NCI-H1048 (cell line): ENCODE measurements at regions not wholly inside any gene's neighbourhood (a gene's known extent, or its start where the extent isn't known, plus 50 kb on each side); places are given as distances from the start of the nearest gene placed in this dataset.

ENCODE experiments used
- DNase-seq: peaks from one replicate; lab custom pipeline; 2025; lab: John Stamatoyannopoulos, UW

DNA sequence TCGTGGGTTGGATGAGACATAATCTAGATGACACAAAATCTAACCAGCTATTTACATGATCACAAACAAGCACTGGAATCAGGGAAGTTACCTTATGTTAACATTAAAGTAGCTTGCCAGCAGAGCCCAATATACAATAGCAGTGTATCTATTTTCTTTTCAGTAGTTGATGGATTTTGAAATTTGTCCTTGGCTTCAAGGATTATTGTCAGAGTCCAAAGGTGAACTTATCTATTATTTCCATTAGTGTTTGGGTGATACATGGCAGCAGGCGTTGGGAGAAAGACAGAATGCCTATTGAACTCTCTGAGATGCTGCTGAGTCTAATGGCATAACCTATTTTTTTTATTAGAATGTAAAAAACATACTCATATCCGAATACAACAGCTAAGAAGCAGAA, 223.2 kb upstream of the ACTBL2 start:
- DNase-seq, result no peak

DNA sequence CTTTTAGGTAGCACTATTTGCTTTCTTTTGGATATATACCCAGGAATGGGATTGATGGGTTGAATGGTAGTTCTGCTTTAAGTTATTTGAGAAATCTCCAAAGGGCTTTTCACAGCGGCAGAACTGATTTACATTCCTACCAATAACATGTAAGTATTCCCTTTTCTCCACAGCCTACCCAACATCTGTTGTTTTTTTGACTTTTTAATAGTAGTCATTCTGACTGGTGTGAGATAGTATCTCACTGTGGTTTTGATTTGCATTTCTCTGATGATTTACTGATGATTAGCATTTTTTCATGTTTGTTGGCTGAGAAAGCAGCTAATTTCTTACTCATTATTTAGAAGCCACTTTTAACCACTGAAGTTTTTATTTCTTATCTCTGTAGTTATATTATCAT, 221.1 kb upstream of the ACTBL2 start:
- no peak for DNase-seq

DNA sequence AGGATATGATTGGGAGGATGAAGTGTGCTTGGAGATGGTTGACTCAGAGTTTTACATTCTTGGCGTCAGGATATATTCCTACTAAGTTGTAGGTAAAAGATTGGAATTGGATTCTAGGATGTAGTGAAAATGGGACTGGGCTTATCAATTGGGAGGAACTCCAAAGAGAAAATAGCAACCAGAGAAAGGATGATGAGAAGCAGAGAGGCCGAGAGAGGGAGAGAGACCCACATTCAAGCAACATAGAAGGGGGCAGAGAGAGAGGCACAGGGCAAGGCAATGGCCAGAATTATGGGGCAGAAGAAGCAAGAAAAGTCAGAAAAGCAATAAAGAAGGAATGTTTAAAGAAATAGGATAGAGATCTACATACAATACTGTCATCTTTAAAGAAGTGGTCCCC, 217.9 kb upstream of the ACTBL2 start:
- no peak for DNase-seq

DNA sequence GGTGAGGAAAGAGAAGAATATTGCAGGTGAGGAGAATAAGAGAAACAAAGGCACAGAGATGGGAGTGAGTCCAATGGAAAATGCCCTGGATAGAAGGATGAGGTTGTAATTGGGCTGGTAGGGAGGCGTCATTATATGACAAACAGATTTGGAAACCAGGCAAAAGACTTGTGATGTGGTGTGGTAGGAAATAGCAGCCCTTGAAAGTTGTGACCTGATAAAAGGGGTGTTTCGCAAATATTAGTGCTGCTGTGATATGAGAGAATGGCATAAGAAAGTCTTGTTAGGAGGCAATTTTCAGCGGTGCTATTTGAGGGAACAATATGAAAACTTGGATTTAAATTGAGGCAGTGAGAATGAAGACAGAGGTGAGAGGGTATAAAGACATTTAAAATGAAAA, 217.5 kb upstream of the ACTBL2 start:
- no peak for DNase-seq

DNA sequence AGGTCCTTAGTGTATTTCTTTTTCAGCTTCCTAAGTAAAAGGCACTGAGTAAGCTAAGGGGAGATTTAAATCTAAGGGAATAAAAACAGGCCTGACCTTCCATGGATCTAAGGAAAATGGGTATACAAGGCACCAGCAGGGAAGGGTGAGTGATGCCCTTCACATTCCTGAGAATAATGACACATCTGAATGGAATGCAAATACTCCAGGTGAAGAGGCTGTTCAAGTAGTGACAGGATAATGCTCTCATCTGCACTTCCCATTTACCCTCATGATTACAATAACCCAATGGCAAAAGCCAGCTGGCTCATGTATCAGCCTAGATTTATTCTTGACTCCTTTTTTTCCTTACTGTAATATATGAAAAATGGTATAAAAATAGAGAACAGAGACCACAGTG, 216.2 kb upstream of the ACTBL2 start:
- DNase-seq, result no peak

DNA sequence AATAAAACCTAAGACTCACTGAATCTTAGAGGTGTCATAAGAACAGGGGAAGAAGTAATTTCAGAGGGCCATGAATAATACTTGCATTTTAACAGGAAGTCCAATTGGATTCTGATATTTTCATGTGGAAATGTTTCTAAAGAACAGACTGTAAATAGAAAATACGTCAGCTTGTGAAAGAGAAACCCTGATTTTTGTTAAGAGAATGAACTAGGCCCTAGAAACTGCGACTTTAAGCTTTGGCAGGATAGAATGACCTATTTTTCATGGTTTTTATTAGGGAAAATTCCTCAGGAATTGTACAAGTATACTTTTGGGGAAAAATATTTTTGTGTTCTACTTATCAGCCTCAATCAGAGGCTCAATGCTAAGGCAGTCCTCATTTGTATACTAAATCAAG, 215.5 kb upstream of the ACTBL2 start:
- no peak for DNase-seq

DNA sequence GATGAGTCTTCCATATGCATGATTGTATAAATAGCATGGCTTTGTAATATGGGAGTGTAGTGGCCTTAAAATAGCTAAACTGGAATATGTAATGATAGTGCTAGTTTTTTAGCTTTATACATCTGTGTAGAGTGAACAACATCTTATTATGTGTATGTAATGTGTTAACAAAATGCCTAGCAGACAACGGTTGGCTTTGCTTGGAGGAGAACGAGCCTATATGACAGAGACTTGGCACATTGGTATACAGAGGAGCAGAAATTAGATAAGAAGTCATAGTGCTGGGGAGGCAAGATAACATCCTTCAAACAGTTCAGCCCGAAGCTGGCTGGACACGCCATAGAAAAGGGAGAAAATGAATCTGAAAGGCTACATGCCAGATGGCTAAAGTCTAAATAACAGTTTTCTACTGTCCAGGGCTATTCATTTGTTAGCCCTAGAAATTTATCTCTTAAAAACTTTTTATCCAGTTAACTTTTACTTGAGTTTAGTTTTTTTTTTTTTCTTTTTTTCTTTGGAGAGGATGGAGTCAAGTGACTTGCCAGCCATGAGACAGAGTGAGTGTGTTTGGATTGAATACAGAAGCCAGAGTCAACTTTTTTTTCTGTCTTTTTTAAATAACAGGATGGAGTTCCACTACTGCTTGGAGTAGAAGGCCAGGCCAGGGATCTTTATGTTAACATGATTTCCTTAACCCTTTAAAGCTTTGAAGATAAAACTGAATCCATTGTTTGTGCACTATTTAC, 214.4 kb upstream of the ACTBL2 start:
- no peak for DNase-seq

DNA sequence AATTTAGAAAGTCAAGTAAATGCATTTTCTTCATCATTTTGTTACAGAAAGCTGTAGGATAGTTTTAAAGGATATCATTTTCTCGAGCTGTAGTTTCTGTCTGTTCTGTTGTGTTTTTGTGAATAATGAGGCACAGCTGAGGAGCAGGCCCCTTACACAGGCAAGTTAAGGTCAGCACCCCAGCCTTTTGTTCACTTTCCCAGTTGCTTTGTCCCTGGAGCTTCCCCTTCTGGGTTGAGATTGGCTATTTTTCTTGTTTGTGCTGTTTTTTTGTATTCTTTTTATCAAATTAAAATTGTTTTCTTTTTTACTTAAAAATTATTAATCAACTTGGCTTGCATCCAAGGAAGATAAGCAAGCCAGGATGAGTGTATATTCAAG, 213.8 kb upstream of the ACTBL2 start:
- no peak for DNase-seq

DNA sequence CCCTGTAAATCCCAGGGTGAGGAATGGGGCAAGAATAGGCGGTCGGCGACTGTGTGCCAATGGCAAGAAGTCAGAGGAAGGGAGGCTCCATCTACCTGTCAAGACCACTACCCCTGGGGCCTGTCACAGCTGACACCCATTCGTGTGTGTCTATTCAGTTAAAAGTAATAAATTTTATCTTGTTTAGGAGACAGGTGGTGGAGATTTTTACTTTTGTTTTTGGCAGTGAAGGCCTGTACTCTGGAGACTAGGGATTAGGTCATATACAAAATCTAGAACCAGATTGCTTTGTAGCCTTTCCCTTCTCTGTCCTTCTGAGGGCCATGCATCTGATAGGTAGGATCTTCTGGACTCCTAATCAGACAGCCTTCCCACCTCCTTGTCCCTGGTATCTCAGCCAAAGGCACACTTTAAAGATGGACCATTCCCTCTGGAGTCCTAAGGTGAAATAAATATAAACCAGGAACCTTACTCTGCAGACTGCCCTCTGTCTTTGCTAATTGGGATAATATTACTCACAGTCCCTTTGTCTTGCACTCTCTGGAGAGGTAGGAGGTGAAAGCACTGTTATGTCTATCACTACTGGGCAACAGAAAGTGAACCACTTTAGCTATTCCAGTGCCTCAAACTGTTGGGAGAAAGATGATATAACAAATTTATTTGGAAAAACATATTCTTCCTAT, 213.2 kb upstream of the ACTBL2 start:
- DNase-seq, result no peak

DNA sequence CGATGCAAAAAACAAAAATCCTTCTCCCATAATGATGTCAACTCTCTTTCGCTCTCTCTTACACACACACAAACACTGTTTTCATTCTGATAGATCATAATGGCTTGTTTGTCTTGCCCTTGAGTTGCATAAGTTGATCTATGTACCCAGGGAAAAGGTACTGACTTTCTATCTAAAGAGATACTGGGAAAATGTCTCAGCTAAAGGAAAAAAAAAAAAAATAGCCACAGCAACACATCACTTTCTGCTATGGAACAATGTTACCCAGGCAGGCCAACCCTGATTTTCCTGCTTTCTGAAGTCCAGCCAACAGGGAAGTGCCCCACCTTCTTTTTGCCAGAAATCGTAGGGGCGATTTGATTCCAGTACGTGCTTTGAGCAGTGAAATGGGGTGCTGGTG, 212.6 kb upstream of the ACTBL2 start:
- no peak for DNase-seq

DNA sequence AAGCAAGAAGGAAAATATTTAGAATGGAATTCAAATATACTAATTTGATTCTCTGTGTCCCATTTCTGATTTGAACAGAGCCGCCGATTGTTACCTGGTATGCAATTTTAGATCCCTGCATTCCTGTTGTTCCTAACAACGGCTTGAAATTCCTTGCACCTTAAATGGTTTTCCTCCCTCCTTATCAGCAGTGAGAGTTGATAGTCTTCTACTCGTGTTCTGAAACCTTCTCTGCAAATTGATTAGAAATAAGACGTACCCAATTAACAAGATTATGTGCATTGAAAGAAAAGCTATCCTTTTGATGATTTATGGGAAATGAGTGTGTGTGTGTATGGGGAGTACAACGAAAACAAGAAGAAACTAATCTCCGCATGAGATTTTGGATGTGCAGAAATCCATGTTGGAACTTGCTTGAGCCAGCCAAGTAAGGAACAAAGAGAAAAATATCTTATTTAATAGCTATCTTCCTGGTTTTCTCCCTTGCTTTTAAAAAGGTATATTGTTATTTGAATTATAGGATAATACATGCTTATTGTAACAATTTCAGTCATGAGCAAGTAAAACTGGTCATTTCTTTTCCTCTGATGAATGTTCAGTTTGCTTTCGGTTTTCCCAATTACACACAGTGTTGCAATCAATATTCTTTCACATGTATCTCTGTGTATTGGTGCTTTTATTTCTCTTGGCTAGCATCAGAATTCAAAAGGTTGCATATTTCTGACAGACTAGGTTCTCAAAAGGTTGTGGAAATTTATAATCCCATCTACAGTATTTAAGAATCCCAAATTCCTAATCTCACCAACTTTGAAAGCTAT, 211.1 kb upstream of the ACTBL2 start:
- no peak for DNase-seq

DNA sequence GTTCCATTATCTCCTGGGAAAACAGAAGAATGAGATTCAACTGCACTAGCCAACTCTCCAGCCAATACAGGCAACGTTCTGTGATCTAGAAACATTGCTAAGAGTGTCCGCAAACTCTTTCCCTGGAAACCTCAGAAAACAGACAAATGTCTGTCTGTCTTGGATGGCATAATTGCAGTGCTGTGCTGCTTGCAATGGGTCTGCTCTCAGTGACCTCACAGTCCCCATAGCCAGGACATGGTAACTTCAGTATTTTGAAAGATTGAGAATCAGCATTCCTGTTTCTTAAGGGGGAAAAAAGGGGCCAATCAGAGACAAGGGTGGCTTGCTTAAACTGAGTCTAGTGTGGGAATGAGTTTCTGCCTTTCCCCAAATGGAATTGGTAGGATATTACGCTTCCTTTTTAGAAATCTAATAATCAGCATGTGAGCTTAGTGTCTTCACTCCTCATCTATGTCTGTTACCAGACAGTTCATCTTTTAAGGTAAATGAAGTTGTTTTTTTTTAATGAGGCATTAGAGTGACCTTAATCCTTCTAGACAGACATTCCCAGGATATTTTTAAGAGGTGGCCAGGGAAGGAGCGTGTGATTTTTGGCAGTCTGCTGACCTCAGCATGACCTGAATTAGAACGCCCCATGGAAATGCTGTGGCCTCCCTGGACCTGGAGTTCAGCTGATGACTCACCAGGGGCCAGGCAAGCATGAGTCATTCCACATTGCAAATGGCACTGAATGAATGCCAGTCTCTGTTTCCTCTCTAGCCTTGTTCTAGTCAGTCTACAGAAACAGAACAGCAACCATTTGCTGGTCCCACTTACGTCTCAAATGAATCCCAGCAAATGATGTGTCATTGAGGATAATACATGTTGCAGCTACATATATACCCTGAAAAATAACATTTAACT, 210.2 kb upstream of the ACTBL2 start:
- DNase-seq, result no peak

DNA sequence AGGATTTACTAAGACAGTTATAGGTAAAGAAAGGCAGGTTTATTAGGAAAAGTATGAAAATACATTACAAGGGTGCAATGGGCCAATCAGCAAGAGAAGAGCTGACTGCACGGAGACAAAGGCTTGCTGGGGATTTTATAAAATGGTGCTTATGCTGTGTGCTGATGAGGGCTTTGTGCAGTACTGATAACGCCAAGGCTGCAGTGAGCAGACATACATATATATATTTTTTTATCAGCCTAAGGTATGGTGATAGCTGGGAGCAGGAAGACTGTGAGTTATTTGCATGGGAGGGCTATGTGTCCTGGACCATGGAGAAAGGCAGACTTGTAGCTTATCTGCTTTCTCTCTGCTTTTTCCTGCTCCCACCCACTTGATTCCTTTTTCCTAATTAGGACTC, 208.1 kb upstream of the ACTBL2 start:
- DNase-seq, result no peak

DNA sequence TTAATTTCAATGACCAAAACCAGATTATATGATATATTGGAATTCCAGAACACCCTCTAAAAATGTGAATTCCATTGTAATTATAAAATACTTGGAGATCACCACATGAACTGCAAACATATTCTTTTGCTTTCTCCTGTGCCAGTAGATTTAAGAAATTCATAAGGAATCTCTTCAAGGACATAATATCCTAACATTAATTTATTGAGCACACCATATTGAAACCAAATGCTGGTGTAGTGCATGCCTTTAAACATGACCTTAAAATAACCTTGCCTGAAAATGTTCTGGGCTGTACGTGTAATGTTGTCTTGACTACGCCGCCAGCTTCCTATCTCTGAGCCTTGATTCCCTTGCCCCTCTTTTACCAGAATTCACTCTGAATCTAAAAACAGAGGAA, 205.0 kb upstream of the ACTBL2 start:
- DNase-seq, result no peak

DNA sequence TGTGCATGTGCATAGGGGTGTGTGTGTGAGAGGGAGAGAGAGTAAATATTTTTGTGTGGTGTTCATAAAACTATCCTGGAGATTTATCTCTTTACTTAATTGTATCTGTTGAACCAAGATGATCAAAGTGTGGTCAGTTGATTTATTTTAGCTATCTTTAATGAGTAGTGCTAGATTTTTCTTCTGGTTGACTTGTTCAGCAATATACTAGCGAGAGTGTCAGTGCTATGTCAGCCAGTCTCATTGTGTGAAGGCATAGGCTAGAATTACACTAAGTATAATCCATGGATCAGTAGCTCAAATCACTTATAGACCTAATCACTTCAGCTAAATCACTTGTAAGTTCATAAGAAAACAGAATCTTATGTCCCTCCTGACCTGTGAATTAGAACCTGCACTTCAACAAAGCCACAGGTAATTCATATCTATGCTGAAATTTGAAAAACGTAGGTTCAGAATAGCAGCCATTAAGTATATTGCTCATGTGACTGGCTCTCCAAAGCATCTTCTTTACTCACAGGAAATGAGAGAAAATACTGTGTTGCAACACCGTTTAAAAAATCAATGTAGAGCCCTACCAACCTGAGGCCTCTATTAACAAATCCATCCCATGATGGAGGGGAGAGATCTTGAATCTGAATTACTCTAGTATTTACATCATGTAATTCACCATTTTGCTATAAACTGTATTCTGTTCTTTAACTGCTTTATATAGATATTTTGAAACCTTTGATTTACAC, 203.1 kb upstream of the ACTBL2 start:
- no peak for DNase-seq

DNA sequence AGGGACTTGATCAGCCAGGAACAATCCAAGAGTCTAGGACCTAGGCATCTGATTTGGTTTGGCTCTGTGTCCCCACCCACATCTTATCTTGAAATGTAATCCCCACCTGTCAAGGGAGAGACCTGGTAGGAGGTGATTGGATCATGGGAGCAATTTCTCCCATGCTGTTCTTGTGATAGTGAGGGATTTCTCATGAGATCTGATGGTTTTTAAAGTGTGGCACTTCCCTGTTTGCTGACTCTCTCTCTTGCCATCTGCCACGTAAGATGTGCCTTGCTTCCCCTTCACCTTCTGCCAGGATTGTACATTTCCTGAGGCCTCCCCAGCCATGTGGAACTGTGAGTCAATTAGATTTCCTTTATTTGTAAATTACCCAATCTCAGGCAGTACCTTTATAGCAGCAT, 201.7 kb upstream of the ACTBL2 start:
- no peak for DNase-seq

DNA sequence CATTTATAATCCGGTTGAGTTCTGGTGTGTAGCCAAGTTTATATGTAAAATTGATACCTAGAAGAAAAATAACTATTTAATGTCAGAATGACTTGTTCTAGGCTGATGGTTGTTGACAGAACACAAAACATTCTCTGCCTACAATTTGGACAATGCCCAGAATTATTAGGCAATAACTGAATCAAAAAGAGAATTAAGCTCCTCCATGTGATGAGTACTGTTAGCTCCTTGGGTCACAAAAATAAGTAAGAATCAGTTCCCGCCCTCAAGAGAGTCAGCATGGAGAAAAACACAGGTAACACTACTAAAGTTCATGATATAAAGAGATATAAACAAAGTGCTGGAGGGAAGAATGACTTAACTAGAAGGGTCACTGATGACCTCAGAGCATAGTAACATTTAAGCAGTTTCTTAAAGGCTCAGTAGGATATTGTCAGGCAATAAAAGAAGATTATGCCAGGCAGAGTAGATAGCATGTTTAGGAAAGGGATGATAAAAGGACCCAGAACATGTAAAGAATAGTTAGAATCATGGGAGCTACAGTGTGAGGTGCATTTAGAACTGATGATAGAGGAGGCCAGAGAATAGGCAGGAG, 200.5 kb upstream of the ACTBL2 start:
- no peak for DNase-seq

DNA sequence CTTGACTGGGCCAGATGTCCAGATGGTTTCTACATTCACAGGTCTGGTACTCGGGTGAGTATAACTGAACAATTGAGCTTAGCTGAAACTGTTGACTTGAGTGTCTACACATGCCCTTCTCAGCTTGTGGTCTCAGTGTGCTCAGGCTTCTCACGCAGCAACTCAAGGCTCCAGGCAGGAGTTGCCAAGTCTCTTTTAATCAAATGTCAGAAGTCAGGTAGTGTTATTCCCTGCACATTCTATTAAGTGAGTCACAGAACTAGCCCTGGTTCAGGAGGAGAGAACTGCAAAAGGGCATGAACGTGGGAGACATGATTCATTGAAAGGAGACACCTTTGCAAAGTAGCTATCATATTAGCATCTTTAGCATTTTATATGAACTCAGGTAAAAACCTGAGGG, 199.3 kb upstream of the ACTBL2 start:
- no peak for DNase-seq

DNA sequence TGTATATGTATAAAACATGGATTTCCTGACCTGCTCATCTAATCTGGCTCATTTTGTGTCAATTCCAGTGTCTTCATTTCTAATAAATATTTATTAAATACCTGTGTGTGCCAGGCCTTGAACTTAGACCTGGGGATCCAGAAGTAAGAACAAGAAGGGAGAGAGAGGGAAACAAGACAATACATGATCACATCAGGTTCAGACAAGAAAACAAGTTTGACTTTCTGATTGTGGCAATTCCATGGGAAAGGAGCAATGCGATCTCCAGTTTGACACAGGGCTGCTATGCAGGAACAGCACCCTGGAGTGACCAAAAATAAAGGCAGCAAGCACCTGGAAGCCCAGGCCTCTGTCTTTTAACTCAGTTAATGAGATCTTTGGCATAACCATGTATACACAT, 198.1 kb upstream of the ACTBL2 start:
- no peak for DNase-seq

DNA sequence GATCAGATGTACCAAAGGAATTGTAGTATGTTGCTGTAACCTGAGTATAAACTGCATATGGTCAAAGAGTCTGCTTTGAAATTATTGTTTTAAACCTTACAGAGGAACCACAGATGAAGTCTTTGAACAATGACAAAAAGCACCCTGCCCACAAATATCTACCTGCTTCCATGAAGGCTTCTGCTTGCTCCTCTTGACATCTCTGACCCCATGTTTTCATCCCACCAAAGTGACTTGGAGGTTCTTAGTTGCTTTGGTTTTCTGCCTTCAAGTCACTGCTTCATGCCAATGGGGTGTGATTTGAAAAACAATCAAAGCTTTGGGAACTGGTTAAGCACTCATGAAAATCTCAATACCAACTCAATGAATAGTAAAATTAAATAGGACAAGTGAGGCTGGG, 194.6 kb upstream of the ACTBL2 start:
- no peak for DNase-seq
